ENCODE measurements at regions not wholly inside any gene's neighbourhood (a gene's known extent, or its start where the extent isn't known, plus 50 kb on each side); places are given as distances from the start of the nearest gene placed in this dataset.

DNA sequence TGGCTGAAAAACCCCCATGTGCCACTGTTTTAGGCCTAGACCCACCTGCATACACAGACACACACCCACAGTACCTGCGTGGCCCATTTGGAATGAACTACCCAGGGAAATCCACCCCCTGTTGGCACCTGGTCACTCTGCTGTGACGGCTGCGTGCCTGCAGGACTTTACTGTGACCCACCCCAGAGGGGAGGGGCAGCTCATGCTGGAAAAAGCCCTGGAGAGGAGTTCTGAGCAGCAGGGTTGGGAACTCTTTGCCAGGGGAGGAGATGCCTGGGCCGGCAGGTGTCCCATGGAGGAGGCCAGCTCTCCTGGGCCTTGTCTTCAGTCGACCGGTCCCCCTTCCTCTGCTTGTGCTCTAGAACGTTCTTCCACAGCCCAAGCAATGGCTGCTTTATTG, 87.3 kb upstream of the CSF3R start:
- TF ChIP-seq, protein P1, sequence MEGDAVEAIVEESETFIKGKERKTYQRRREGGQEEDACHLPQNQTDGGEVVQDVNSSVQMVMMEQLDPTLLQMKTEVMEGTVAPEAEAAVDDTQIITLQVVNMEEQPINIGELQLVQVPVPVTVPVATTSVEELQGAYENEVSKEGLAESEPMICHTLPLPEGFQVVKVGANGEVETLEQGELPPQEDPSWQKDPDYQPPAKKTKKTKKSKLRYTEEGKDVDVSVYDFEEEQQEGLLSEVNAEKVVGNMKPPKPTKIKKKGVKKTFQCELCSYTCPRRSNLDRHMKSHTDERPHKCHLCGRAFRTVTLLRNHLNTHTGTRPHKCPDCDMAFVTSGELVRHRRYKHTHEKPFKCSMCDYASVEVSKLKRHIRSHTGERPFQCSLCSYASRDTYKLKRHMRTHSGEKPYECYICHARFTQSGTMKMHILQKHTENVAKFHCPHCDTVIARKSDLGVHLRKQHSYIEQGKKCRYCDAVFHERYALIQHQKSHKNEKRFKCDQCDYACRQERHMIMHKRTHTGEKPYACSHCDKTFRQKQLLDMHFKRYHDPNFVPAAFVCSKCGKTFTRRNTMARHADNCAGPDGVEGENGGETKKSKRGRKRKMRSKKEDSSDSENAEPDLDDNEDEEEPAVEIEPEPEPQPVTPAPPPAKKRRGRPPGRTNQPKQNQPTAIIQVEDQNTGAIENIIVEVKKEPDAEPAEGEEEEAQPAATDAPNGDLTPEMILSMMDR (conservative IDR thresholded peaks at IDR 0.05; ENCODE audit: low read length): no peak
- no peak for DNase-seq (ENCODE audit: low read depth)

GRCh38 chr1:36567601-36568341, 85.1 kb upstream of the CSF3R start:
- no peak overlapping the region for H3K4me3 ChIP-seq (ENCODE audit: low read length)
- TF ChIP-seq, protein P1 (conservative IDR thresholded peaks at IDR 0.05; ENCODE audit: low read length): no peak
- no peak for DNase-seq (ENCODE audit: low read depth)

More for the DNA sequence above, 87.3 kb upstream of the CSF3R start:
- H3K4me3 ChIP-seq (ENCODE audit: low read length): no peak overlapping the region

DNA sequence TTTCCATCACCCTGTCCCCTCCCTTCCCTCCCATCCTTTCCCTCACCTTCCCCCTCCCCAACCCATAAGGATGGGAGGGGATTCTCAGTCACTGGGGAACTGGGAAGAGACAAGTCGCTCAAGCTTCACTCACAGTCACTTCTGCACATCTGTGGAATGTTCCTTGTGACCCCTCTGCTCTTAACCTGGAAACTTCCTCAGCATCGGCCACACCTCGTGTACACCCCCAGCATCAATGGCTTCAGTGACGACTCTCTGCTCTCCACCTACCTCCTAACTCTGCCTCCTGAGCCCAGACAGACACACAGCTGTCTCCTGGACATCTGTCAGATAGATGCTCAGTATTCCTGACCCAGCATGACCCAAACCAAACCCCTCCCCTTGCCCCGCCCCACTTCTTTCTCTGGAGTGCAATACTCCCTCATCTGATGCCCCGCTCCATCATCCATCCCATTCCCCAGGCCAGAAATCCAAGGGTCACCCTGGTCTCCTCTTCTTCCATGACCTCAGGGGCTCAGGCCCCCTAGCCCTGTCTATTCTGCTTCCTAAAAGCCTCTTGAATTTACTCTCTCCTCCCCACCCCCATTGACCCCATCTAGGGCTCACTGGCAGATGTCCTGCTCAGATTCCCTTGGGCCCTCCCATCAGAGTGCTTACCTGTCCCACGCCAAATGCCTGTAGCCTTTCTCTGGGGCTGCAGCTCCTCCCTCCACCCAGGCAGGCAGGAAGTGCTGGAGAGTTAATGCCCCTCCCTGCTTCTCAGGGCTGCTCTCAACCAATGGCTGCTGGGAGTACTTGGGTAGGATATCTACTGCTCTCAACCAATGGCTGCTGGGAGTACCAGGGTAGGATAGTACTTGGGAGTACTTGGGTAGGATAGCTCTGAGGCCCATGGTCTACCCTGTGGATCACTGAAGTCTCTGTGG, 83.1 kb upstream of the CSF3R start:
- no peak overlapping the region for H3K4me3 ChIP-seq (ENCODE audit: low read length)
- TF ChIP-seq, protein P1 (conservative IDR thresholded peaks at IDR 0.05; ENCODE audit: low read length): no peak
- no peak for DNase-seq (ENCODE audit: low read depth)

- H3K4me3 ChIP-seq (ENCODE audit: low read length): no peak overlapping the region
- TF ChIP-seq, protein P1 (conservative IDR thresholded peaks at IDR 0.05; ENCODE audit: low read length): no peak
- no peak for DNase-seq (ENCODE audit: low read depth)
Observed at GRCh38 chr1:36562181-36562685, 79.5 kb upstream of the CSF3R start.

GRCh38 chr1:36561361-36561724, 78.6 kb upstream of the CSF3R start:
- TF ChIP-seq, protein P1 (conservative IDR thresholded peaks at IDR 0.05; ENCODE audit: low read length): no peak
- DNase-seq (ENCODE audit: low read depth): no peak
- H3K4me3 ChIP-seq (ENCODE audit: low read length): no peak overlapping the region

DNA sequence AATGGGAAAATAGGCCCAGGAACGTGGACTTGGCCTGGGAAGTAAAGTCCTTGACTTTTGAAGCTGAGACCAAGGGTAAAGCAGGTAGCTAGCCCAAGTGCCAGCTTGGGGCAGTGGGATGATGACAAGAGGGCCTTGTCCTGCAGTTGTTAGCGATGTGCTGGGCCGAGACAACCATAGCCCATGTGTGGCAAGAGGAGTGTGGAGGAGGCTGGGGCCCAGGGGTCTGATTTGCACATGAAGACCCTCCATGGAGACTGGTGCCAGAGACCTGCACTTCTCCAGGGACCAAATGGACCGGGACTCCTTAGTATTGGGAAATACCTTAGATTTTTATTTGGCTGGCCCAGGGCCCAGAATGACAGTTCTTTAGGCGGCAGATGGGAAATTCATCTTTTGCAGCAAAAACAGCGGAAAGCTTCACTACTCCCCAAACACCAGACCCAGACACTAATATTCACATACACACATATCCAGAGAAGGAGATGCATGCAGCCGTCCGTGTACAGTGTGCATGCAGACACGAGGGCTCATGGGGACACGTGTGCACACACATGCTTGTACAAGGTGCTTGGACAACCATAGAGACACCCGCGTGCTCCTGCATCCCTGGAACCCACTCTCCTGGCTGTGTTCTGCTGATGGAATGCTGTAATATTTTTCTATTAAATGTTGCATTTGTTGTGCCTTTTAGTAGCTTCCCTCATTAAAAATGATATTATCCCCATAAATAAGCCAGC, 78.1 kb upstream of the CSF3R start:
- TF ChIP-seq, protein P1 (conservative IDR thresholded peaks at IDR 0.05; ENCODE audit: low read length): no peak
- no peak for DNase-seq (ENCODE audit: low read depth)
- no peak overlapping the region for H3K4me3 ChIP-seq (ENCODE audit: low read length)
